ENCODE measurements at regions not wholly inside any gene's neighbourhood (a gene's known extent, or its start where the extent isn't known, plus 50 kb on each side); places are given as distances from the start of the nearest gene placed in this dataset.

- no peak for TF ChIP-seq POLR2A (conservative IDR thresholded peaks at IDR 0.05)
- TF ChIP-seq SP2 (IDR thresholded peaks at IDR 0.05; ENCODE audit: extremely low read depth, low read depth, low read length, poor library complexity, severe bottlenecking) = no peak
- no peak for TF ChIP-seq ZNF583 (CRISPR knock-in tag; IDR thresholded peaks at IDR 0.05)
- no peak for TF ChIP-seq POLR2G (IDR thresholded peaks at IDR 0.05; ENCODE audit: low read depth, low read length)
- no peak for TF ChIP-seq CTCF (IDR thresholded peaks at IDR 0.05 in 2 of 3, conservative IDR thresholded peaks at IDR 0.05 in 1 of 3; ENCODE audit: insufficient read depth in 2 of 3, low read depth in 1 of 3, low read length in 3 of 3)
Measured at GRCh38 chr11:64490562-64491216, 65.1 kb upstream of the SLC22A11 start.

Measured in K562 (cell line).